Skin of body (tissue), 1 donor: ENCODE measurements at regions not wholly inside any gene's neighbourhood (a gene's known extent, or its start where the extent isn't known, plus 50 kb on each side); places are given as distances from the start of the nearest gene placed in this dataset.

Experiments
- DNase-seq: peaks from one replicate; lab custom pipeline; 2025; lab: John Stamatoyannopoulos, UW

- no peak for DNase-seq
Measured at GRCh38 chr4:96305030-96305429, 465.1 kb downstream of the PDHA2 start.

GRCh38 chr4:96312046-96312685 is 472.3 kb downstream of the PDHA2 start:
- no peak for DNase-seq

GRCh38 chr4:96315815-96316214 is 475.9 kb downstream of the PDHA2 start:
- no peak for DNase-seq

GRCh38 chr4:96316776-96317175 is 476.9 kb downstream of the PDHA2 start:
- DNase-seq = no peak

GRCh38 chr4:96317891-96318290 is 478.0 kb downstream of the PDHA2 start:
- DNase-seq = no peak

GRCh38 chr4:96326846-96327245 is 487.0 kb downstream of the PDHA2 start:
- no peak for DNase-seq

- DNase-seq = no peak
Measured at GRCh38 chr4:96342196-96342595, 502.3 kb downstream of the PDHA2 start.

- DNase-seq = no peak
Measured at GRCh38 chr4:96342790-96343455, 503.0 kb downstream of the PDHA2 start.

- no peak for DNase-seq
Measured at GRCh38 chr4:96343836-96344235, 503.9 kb downstream of the PDHA2 start.

GRCh38 chr4:96347582-96347981 is 507.7 kb downstream of the PDHA2 start:
- no peak for DNase-seq

- DNase-seq = peak; percentile 5
Measured at GRCh38 chr4:96352051-96352517, 512.2 kb downstream of the PDHA2 start.

GRCh38 chr4:96354036-96354712 is 514.3 kb downstream of the PDHA2 start:
- DNase-seq = no peak

GRCh38 chr4:96355414-96355813 is 515.5 kb downstream of the PDHA2 start:
- DNase-seq = no peak

GRCh38 chr4:96356591-96357370 is 516.9 kb downstream of the PDHA2 start:
- DNase-seq = no peak

GRCh38 chr4:96366632-96367031 is 526.7 kb downstream of the PDHA2 start:
- DNase-seq = no peak

- no peak for DNase-seq
Measured at GRCh38 chr4:96375367-96375766, 535.5 kb downstream of the PDHA2 start.

- DNase-seq = no peak
Measured at GRCh38 chr4:96379524-96379923, 539.6 kb downstream of the PDHA2 start.

- no peak for DNase-seq
Measured at GRCh38 chr4:96380106-96380505, 540.2 kb downstream of the PDHA2 start.

- DNase-seq = no peak
Measured at GRCh38 chr4:96383349-96383748, 543.5 kb downstream of the PDHA2 start.

GRCh38 chr4:96389770-96390169 is 549.9 kb downstream of the PDHA2 start:
- DNase-seq = no peak

GRCh38 chr4:96390404-96390803 is 550.5 kb downstream of the PDHA2 start:
- no peak for DNase-seq

- DNase-seq = no peak
Measured at GRCh38 chr4:96395747-96396146, 555.9 kb downstream of the PDHA2 start.
